GM12878 (cell line): ENCODE measurements at regions not wholly inside any gene's neighbourhood (a gene's known extent, or its start where the extent isn't known, plus 50 kb on each side); places are given as distances from the start of the nearest gene placed in this dataset.
"Not testable (repeated sequence)": the region's sequence is repeated elsewhere in the genome, so short reads cannot be mapped to it uniquely, and the experiment has no call there.

Experiments used
- ETV6 ChIP-seq, 2 experiments: fragments of 450-650 bp in 1 of 2; IDR thresholded peaks in 1 of 2; conservative IDR thresholded peaks in 1 of 2; 2 replicates each; pipeline ENCODE4 v1.6.1; 2014; ENCODE audit warnings: antibody characterized with exemption in 1 of 2, borderline replicate concordance in 1 of 2, low read depth in 1 of 2, mild to moderate bottlenecking in 1 of 2, moderate library complexity in 1 of 2
- TCF7 ChIP-seq: IDR thresholded peaks from 2 replicates; pipeline ENCODE4 v1.6.1; 2014; ENCODE audit warnings: antibody characterized with exemption, borderline replicate concordance
- TF ChIP-seq, protein P1 (sequence below): IDR thresholded peaks from 2 replicates; pipeline ENCODE4 v1.6.1; 2011; ENCODE audit warnings: low read depth, low read length, improper control_type of control experiment, borderline replicate concordance
- TF ChIP-seq, protein P2 (sequence below), 3 experiments: IDR thresholded peaks in 2 of 3; conservative IDR thresholded peaks in 1 of 3; 2 replicates each; pipeline ENCODE4 v1.5.1; 2011; ENCODE audit warnings: low read depth in 3 of 3, low read length in 3 of 3, mild to moderate bottlenecking in 3 of 3, control low read depth in 2 of 3, moderate library complexity in 2 of 3, inconsistent platforms in 1 of 3, mixed read lengths in 1 of 3; ENCODE audit not compliant: control insufficient read depth in 2 of 3, insufficient read depth in 1 of 3; ENCODE audit errors: extremely low read depth in 1 of 3

DNA sequence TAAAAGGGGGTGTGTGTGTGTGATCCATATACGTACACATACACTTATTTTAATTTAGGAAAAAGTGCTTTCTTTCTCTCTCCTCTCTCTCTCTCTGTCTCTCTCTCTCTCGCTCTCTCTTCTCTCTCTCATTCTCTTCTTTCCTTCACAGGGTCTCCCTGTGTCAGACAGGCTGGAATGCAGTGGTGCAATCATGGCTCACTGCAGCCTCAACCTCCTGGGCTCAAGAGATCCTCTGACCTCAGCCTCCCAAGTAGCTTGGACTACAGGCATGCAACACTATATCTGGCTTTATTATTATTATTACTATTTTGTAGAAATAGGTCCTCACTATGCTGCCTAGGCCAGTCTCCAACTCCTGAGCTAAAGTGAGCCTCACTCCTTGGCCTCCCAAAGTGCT is 51.6 kb upstream of the UNC93A start:
- TF ChIP-seq, protein P1, sequence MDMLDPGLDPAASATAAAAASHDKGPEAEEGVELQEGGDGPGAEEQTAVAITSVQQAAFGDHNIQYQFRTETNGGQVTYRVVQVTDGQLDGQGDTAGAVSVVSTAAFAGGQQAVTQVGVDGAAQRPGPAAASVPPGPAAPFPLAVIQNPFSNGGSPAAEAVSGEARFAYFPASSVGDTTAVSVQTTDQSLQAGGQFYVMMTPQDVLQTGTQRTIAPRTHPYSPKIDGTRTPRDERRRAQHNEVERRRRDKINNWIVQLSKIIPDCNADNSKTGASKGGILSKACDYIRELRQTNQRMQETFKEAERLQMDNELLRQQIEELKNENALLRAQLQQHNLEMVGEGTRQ: not testable (repeated sequence)
- TF ChIP-seq, protein P2, sequence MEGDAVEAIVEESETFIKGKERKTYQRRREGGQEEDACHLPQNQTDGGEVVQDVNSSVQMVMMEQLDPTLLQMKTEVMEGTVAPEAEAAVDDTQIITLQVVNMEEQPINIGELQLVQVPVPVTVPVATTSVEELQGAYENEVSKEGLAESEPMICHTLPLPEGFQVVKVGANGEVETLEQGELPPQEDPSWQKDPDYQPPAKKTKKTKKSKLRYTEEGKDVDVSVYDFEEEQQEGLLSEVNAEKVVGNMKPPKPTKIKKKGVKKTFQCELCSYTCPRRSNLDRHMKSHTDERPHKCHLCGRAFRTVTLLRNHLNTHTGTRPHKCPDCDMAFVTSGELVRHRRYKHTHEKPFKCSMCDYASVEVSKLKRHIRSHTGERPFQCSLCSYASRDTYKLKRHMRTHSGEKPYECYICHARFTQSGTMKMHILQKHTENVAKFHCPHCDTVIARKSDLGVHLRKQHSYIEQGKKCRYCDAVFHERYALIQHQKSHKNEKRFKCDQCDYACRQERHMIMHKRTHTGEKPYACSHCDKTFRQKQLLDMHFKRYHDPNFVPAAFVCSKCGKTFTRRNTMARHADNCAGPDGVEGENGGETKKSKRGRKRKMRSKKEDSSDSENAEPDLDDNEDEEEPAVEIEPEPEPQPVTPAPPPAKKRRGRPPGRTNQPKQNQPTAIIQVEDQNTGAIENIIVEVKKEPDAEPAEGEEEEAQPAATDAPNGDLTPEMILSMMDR (IDR thresholded peaks at IDR 0.05 in 2 of 3, conservative IDR thresholded peaks at IDR 0.05 in 1 of 3; ENCODE audit: control insufficient read depth in 2 of 3, extremely low read depth in 1 of 3, insufficient read depth in 1 of 3, low read depth in 3 of 3, low read length in 3 of 3): not testable (repeated sequence)
- TF ChIP-seq TCF7; ETV6 (conservative IDR thresholded peaks at IDR 0.05 in 1 of 2, IDR thresholded peaks at IDR 0.05 in 1 of 2; ENCODE audit: borderline replicate concordance in 1 of 2, low read depth in 1 of 2): not testable (repeated sequence)
